ENCODE measurements at regions not wholly inside any gene's neighbourhood (a gene's known extent, or its start where the extent isn't known, plus 50 kb on each side); places are given as distances from the start of the nearest gene placed in this dataset.
"Not testable (repeated sequence)": the region's sequence is repeated elsewhere in the genome, so short reads cannot be mapped to it uniquely, and the experiment has no call there.

- Mint-ChIP-seq H3K4me3 (no peak overlapping the region), H3K9me3 (peaks cover 18% of the 10 kb centered on the region), H3K4me1 (ENCODE audit: low read depth) (no peaks in the 10 kb centered on the region), H3K36me3 (ENCODE audit: insufficient read depth) (no peaks in the 10 kb centered on the region), H3K27me3 (ENCODE audit: low read depth) (no peaks in the 10 kb centered on the region)
- DNase-seq (no peak), ATAC-seq (no peak)
Observed at GRCh38 chr4:29375716-29376115, 1344.5 kb upstream of the PCDH7 start.

- ATAC-seq; H3K36me3 Mint-ChIP-seq (ENCODE audit: insufficient read depth); H3K27me3 Mint-ChIP-seq (ENCODE audit: low read depth); H3K4me1 Mint-ChIP-seq (ENCODE audit: low read depth); DNase-seq; H3K4me3 Mint-ChIP-seq: not testable (repeated sequence)
- peaks cover 15% of the 10 kb centered on the region for H3K9me3 Mint-ChIP-seq
Observed at GRCh38 chr4:29378237-29378636, 1341.9 kb upstream of the PCDH7 start.

GRCh38 chr4:29390921-29391320 is 1329.2 kb upstream of the PCDH7 start:
- no peaks in the 10 kb centered on the region for H3K36me3 Mint-ChIP-seq (ENCODE audit: insufficient read depth)
- H3K4me1 Mint-ChIP-seq (ENCODE audit: low read depth), result no peaks in the 10 kb centered on the region
- no peak for DNase-seq

GRCh38 chr4:29405116-29405515 is 1315.1 kb upstream of the PCDH7 start:
- H3K36me3 Mint-ChIP-seq (ENCODE audit: insufficient read depth), result no peaks in the 10 kb centered on the region
- DNase-seq, result no peak
- H3K27me3 Mint-ChIP-seq (ENCODE audit: low read depth), result no peaks in the 10 kb centered on the region
- H3K4me3 Mint-ChIP-seq, result no peak overlapping the region
- H3K9me3 Mint-ChIP-seq, result peaks cover 20% of the 10 kb centered on the region
- H3K4me1 Mint-ChIP-seq (ENCODE audit: low read depth), result no peaks in the 10 kb centered on the region
- ATAC-seq, result no peak

More at GRCh38 chr4:29390921-29391320, 1329.2 kb upstream of the PCDH7 start:
- Mint-ChIP-seq H3K27me3 (ENCODE audit: low read depth) (no peaks in the 10 kb centered on the region), H3K9me3 (peaks cover 25% of the 10 kb centered on the region), H3K4me3 (no peak overlapping the region)
- ATAC-seq, result no peak

- ATAC-seq (no peak), DNase-seq (no peak)
- Mint-ChIP-seq H3K4me1 (ENCODE audit: low read depth) (no peaks in the 10 kb centered on the region), H3K4me3 (no peak overlapping the region), H3K9me3 (peaks cover 8% of the 10 kb centered on the region), H3K36me3 (ENCODE audit: insufficient read depth) (no peaks in the 10 kb centered on the region), H3K27me3 (ENCODE audit: low read depth) (no peaks in the 10 kb centered on the region)
Observed at GRCh38 chr4:29415771-29416170, 1304.4 kb upstream of the PCDH7 start.

GRCh38 chr4:29423836-29424721 is 1296.1 kb upstream of the PCDH7 start:
- no peak for DNase-seq
- no peaks in the 10 kb centered on the region for H3K36me3 Mint-ChIP-seq (ENCODE audit: insufficient read depth)
- peaks cover 12% of the 10 kb centered on the region for H3K9me3 Mint-ChIP-seq
- no peaks in the 10 kb centered on the region for H3K4me1 Mint-ChIP-seq (ENCODE audit: low read depth)
- ATAC-seq, result no peak
- no peak overlapping the region for H3K4me3 Mint-ChIP-seq
- H3K27me3 Mint-ChIP-seq (ENCODE audit: low read depth), result no peaks in the 10 kb centered on the region

GRCh38 chr4:29453303-29453820 is 1266.8 kb upstream of the PCDH7 start:
- ATAC-seq, result no peak
- no peaks in the 10 kb centered on the region for H3K4me1 Mint-ChIP-seq (ENCODE audit: low read depth)

GRCh38 chr4:29459926-29460325 is 1260.2 kb upstream of the PCDH7 start:
- DNase-seq, result no peak
- no peaks in the 10 kb centered on the region for H3K4me1 Mint-ChIP-seq (ENCODE audit: low read depth)
- H3K4me3 Mint-ChIP-seq, result no peak overlapping the region
- no peaks in the 10 kb centered on the region for H3K27me3 Mint-ChIP-seq (ENCODE audit: low read depth)
- peaks cover 19% of the 10 kb centered on the region for H3K9me3 Mint-ChIP-seq
- ATAC-seq, result no peak
- H3K36me3 Mint-ChIP-seq (ENCODE audit: insufficient read depth), result no peaks in the 10 kb centered on the region

More at GRCh38 chr4:29453303-29453820, 1266.8 kb upstream of the PCDH7 start:
- H3K27me3 Mint-ChIP-seq (ENCODE audit: low read depth), result no peaks in the 10 kb centered on the region
- no peak overlapping the region for H3K4me3 Mint-ChIP-seq
- no peaks in the 10 kb centered on the region for H3K36me3 Mint-ChIP-seq (ENCODE audit: insufficient read depth)
- no peak for DNase-seq
- peaks cover 8% of the 10 kb centered on the region for H3K9me3 Mint-ChIP-seq

- no peak for ATAC-seq
Observed at GRCh38 chr4:29467044-29467717, 1253.0 kb upstream of the PCDH7 start.

More at GRCh38 chr4:29467044-29467717, 1253.0 kb upstream of the PCDH7 start:
- DNase-seq, result no peak
- no peaks in the 10 kb centered on the region for H3K36me3 Mint-ChIP-seq (ENCODE audit: insufficient read depth)
- no peaks in the 10 kb centered on the region for H3K4me1 Mint-ChIP-seq (ENCODE audit: low read depth)
- no peaks in the 10 kb centered on the region for H3K27me3 Mint-ChIP-seq (ENCODE audit: low read depth)
- peaks cover 38% of the 10 kb centered on the region for H3K9me3 Mint-ChIP-seq
- H3K4me3 Mint-ChIP-seq, result no peak overlapping the region

All from activated T-cell treated with anti-CD3 and anti-CD28 coated beads, Interleukin-2, amount 50 U/mL, for 4 hours (primary cell).